TTC549 (cell line): ENCODE measurements at regions not wholly inside any gene's neighbourhood (a gene's known extent, or its start where the extent isn't known, plus 50 kb on each side); places are given as distances from the start of the nearest gene placed in this dataset.

Source experiments
- FAIRE-seq: peaks from 2 replicates; lab custom pipeline; 2012; peaks lifted over from hg19 to GRCh38; lab: Jason Lieb, UNC

DNA sequence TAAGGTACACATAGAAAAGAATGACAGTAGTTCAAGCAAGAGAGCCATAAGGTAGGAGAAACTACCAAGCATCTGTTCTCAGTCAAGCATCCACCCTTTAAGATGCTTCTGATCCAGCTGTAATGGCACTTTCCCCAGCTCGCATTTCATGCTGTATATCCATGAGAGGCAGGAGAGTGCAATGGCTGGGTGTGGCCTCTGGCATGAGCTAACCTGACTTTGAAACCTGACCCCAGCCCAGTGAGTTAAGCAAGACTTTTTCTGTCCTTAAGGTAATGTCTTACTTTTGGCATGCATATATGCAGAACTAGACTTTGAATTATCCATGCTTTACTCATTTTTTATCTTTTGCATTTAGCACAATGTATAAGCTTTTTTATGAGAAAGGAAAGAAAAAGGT is 79.8 kb upstream of the CNTN5 start:
- no peak for FAIRE-seq

DNA sequence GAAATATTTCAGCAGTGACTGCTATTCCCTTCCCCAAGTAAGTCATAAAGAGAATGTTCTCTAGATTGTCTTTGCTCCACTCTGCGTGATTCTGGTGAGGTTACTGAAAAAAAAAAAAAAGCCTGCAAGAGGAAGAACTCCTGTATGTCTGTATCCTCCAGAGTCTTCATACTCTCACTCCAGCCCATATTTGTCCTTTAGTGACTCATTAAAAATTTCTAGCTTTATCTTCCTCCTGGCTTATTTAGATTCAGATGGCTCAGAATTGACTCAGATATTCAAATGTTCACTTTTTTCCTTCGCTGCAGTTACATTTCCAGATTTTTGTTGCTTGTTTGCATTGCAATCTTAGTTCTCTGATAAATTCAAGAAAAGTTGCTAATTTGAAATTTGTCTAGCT is 76.3 kb upstream of the CNTN5 start:
- FAIRE-seq: no peak

DNA sequence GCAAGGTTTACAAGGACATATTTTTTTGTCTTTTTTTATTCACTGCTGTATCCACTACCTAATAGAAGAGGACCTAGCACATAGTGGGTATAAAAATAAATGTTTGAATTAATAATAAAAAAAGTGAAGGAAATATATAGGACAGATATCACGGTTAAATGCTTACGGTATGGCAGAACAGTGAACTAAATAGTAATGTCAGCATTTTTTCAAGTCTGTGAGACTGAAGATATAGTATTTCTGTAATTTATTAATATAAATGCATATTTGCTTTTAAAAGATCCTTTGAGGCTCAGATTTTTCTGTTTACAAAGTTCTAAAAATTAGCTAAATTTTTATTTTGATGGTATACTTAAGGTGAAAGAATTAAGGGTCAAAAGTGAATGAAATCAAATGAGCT is 68.6 kb upstream of the CNTN5 start:
- no peak for FAIRE-seq

DNA sequence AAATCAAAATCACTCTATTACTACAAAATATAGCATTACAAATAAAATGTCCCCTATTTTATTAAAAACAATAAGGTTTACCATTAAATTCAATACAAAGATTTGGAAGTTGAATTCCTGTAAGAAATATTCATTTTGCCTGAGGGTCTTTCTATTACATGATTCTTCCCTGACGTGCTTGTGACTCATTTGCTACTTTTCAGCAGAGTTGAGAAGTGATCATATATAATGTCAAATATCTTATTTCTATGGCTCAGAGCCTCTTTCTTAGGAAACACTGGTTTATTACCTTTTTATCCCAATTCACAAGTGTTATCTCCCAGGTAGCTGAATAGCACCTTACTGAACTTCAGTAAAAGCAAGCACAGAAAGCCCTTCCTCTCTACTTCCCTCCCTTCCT is 65.2 kb upstream of the CNTN5 start:
- FAIRE-seq: no peak

DNA sequence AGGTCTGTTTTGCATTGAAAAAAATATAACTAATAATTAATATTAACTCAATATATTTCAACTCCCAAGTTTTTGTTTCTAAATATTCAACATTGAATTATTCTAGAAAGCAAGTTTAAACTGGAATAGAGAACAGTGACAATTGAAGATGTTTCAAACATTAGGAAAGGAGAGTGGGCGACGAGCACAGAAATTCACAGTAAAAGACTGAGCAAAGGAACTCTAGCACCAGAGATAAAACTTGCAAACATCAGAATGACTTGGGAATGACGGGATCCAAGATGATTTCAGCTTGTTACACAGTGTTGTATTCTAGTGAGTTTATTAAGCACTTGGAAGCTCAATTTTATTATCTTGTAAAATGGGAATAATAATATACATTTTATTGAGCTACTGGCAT is 56.6 kb upstream of the CNTN5 start:
- FAIRE-seq: no peak

DNA sequence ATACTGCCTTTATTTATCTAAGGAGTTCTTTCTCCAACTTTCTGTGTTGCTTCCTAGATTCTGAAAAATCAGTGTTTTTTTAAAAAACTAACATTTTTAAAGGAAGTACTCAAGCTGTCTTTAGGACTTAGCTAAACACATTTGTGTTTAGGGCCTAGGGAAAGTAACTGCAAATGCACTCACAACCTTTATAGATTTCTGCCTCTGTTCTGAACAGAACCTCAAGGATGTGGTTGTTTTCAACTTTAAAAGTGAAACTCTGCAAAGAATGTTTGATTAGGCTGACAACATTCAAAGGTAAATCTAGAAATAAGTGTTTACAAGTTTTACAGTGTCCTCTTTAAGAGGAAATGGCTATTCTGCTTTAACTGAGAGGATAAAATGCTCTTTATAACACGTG is 55.4 kb upstream of the CNTN5 start:
- no peak for FAIRE-seq

DNA sequence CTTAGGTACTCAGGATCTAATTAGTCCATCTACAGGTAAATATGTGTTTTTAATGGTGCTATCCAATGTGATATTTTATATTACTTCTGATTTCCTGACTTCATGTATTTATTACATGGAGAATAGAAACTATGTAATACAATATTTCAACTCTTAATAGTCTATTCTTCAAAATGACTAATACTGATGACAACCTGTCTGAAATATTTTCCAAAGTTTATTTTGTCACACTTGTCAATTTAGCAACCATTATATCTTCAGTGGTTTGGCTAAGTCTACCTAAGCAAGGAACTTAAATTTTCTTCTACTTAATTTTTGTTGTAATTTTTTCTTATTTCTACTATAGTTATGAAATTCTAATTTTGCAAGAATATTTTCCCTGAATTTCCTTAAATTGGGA is 55.0 kb upstream of the CNTN5 start:
- no peak for FAIRE-seq

DNA sequence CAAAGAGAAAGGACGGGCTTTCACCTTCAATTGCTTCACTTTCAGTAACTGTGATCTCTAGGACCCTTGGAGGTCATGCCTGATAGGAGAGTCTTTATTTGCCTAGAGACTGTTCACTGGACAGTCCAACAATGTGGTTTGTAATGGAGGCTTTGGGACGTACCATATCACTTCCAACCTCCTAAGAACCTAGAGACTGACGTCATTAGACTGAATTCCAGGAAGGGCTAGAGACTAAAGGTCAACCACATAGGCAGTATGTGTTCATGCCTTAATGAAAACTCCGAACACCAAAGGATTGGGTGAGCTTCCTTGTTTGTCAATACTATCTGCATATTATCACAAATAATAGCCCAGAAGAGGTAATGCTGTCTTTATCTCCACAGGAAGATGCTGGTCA is 53.7 kb upstream of the CNTN5 start:
- FAIRE-seq: no peak
